ENCODE measurements at regions not wholly inside any gene's neighbourhood (a gene's known extent, or its start where the extent isn't known, plus 50 kb on each side); places are given as distances from the start of the nearest gene placed in this dataset.
"Not testable (repeated sequence)": the region's sequence is repeated elsewhere in the genome, so short reads cannot be mapped to it uniquely, and the experiment has no call there.

- no peak for DNase-seq
These were observed 90.7 kb upstream of the KCNK2 start for GRCh38 chr1:214991691-214992315.

DNA sequence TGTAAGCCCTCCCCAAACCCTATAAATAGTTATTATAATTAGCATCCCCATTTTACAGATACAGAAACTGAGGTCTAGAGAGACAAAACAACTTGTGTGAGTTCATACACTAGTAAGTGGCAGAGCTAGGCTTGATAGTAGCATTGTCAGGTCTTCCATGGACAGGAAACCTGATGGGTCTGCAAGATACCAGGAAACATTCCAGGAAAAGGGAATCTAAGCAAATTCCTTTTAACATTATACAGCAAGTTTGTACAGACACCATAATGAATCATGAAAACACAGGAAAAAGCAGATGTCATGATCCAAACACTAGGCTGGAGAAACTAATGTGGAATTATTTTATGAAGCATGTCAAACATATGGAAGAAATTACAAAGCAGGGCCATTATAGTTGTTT lies 89.1 kb upstream of the KCNK2 start:
- DNase-seq = no peak

- no peak for DNase-seq
These were observed 84.9 kb upstream of the KCNK2 start for GRCh38 chr1:214997685-214998084.

- no peak for DNase-seq
These were observed 81.0 kb upstream of the KCNK2 start for GRCh38 chr1:215001419-215002021.

- no peak for DNase-seq
These were observed 80.1 kb upstream of the KCNK2 start for GRCh38 chr1:215002471-215002870.

GRCh38 chr1:215003686-215004085 lies 78.9 kb upstream of the KCNK2 start:
- no peak for DNase-seq

DNA sequence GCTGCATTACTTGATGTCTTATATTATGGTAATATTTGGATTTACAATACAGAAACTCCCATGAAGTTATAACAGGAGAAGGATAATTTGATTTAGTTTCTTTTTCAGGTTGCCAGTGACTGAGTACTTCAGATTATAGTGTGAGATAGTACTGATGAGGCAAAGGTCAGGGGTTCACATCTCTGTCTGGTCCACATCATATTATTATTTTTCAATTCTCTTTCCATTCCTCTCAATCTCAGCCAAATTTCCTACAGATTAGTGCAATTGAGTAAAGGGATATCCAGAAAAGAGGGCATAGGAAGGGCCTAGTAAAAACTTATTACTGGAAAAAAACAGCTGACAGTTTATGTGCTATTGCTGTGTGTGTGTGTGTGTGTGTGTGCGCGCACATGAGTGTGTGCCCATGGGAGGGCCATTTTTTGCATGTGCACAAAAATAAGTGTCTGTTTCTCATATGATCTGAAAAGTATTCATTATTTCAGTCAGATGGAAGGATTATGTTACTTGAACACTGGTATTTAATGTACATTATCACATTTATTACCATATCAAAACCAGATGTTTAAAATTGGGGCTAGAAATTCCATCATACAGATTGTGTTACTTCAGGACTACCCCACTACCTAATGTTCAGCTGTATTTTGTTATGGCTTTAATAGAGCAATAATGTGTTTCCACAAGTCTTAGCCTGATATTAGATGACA lies 78.3 kb upstream of the KCNK2 start:
- DNase-seq = no peak

DNA sequence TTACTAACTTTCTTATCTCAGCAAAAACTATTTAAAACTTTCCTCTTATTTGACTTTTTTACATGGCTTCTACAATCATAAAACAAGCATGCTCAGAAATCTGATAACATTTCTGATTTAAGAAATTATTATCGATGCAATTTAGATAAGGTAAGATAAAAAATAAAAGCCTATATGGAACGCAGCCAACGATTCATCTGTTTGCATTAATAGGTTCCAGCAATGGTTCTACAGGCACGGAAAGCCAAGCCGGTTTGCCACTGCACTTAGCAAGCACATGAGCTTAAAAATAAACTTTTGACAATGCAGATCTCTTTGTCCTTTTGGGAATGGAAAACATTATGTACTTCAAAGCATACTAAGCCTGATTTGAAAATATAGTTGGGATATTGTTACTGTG lies 77.5 kb upstream of the KCNK2 start:
- no peak for DNase-seq

DNA sequence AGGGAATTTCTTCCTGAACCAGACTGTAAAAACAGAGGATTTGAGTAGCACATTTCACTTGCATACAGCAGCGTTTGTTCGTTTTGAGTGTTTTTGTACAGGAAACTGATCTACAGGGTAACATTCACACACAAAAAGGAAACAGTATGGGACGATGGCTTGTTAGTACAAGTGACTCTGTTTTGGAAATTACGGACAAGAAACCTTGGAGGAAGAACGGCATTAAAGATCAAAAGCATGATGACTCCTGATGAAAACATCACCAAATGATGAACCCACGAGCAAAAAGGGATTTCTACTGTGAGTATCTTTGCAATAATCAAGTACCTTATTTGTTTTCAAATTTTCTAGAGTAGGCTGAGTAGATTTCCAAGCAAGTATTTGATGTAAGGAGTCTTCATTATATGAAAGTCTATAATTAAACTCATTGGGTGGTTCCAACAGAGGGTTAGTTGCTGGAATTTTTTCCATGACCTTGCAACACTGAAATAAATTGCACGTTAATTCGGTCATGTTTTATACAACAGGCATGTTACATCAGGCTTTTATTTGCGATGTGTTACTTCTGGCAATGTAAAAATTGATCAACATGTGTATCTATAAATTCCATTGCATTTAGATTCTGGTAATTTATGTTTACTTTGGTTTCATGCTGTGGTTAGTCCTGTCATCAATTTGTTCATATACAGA lies 76.7 kb upstream of the KCNK2 start:
- DNase-seq = no peak

- no peak for DNase-seq
These were observed 74.7 kb upstream of the KCNK2 start for GRCh38 chr1:215007880-215008279.

- no peak for DNase-seq
These were observed 64.0 kb upstream of the KCNK2 start for GRCh38 chr1:215018555-215018954.

GRCh38 chr1:215022204-215022603 lies 60.3 kb upstream of the KCNK2 start:
- no peak for DNase-seq

DNA sequence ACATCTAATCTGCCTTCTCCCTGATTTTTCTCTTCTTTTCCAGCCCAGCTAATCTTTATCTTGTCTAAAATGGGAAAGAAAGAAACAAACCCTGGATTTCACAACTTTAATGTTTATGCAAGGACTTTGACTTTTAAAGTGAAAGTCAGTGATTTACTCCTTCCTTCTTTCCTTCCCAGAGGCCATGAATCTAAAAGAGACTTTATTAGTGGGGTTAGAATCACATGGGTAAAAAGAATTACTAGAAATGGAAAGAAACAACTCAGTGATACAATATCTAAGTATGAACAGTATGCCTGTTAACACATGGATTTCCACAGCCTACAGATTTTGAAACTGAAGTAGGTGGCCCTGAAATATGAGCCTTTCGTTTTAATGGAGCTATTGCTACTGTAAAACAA lies 59.8 kb upstream of the KCNK2 start:
- no peak for DNase-seq

GRCh38 chr1:215023155-215023832 lies 59.2 kb upstream of the KCNK2 start:
- DNase-seq = no peak

- no peak for DNase-seq
These were observed 53.6 kb upstream of the KCNK2 start for GRCh38 chr1:215028954-215029353.

- DNase-seq = not testable (repeated sequence)
These were observed 52.0 kb upstream of the KCNK2 start for GRCh38 chr1:215030581-215030980.

- DNase-seq = no peak
These were observed 51.1 kb upstream of the KCNK2 start for GRCh38 chr1:215031392-215031791.
